Upper lobe of left lung (tissue), 4 donors: ENCODE measurements at regions not wholly inside any gene's neighbourhood (a gene's known extent, or its start where the extent isn't known, plus 50 kb on each side); places are given as distances from the start of the nearest gene placed in this dataset.

Source experiments
- CTCF ChIP-seq, 6 experiments: fragments of 450-650 bp in 4 of 6; fragments of 200-600 bp in 2 of 6; sonication (generic) in 2 of 6; IDR thresholded peaks; one replicate each; pipeline ENCODE4 v1.5.1; 2016 to 2019; ENCODE audit warnings: antibody characterized with exemption in 6 of 6
- EP300 ChIP-seq, 4 donors: sonication (generic); formaldehyde crosslinking; IDR thresholded peaks; one replicate each; pipeline ENCODE4 v1.5.1; 2017; ENCODE audit warnings: antibody characterized with exemption in 4 of 4, control low read depth in 2 of 4
- POLR2A ChIP-seq, 4 donors: fragments of 450-650 bp; IDR thresholded peaks; one replicate each; pipeline ENCODE4 v1.5.1; 2016 to 2017; ENCODE audit warnings: antibody characterized with exemption in 4 of 4, mild to moderate bottlenecking in 2 of 4
- POLR2AphosphoS5 ChIP-seq, 2 donors: sonication (generic); formaldehyde crosslinking; IDR thresholded peaks; one replicate each; pipeline ENCODE4 v1.5.1; 2017; ENCODE audit warnings: antibody characterized with exemption in 2 of 2

- TF ChIP-seq EP300 (IDR thresholded peaks at IDR 0.05) (no peak), POLR2A (IDR thresholded peaks at IDR 0.05) (no peak), POLR2AphosphoS5 (IDR thresholded peaks at IDR 0.05) (no peak), CTCF (IDR thresholded peaks at IDR 0.05) (no peak)
Observed at GRCh38 chr18:14026199-14026598, 106.0 kb downstream of the ZNF519 start.
